Cortex of kidney (tissue), 1 donor: ENCODE measurements at regions not wholly inside any gene's neighbourhood (a gene's known extent, or its start where the extent isn't known, plus 50 kb on each side); places are given as distances from the start of the nearest gene placed in this dataset.
"Not testable (repeated sequence)": the region's sequence is repeated elsewhere in the genome, so short reads cannot be mapped to it uniquely, and the experiment has no call there.

ENCODE experiments used
- DNase-seq: peaks from one replicate; lab custom pipeline; 2025; lab: John Stamatoyannopoulos, UW

GRCh38 chr4:141346144-141346543 lies 125.4 kb downstream of the ZNF330 start:
- no peak for DNase-seq

GRCh38 chr4:141347684-141348083 lies 127.0 kb downstream of the ZNF330 start:
- no peak for DNase-seq

- no peak for DNase-seq
Measured at GRCh38 chr4:141348125-141348524, 127.4 kb downstream of the ZNF330 start.

GRCh38 chr4:141348573-141348972 lies 127.9 kb downstream of the ZNF330 start:
- DNase-seq, result no peak

- DNase-seq, result no peak
Measured at GRCh38 chr4:141349236-141349635, 128.5 kb downstream of the ZNF330 start.

GRCh38 chr4:141350122-141350905 lies 129.6 kb downstream of the ZNF330 start:
- no peak for DNase-seq

GRCh38 chr4:141352331-141352730 lies 131.6 kb downstream of the ZNF330 start:
- no peak for DNase-seq

GRCh38 chr4:141352909-141353525 lies 132.3 kb downstream of the ZNF330 start:
- no peak for DNase-seq

GRCh38 chr4:141356321-141356962 lies 135.7 kb downstream of the ZNF330 start:
- no peak for DNase-seq

GRCh38 chr4:141356963-141357335 lies 136.3 kb downstream of the ZNF330 start:
- no peak for DNase-seq

- not testable (repeated sequence) for DNase-seq
Measured at GRCh38 chr4:141368241-141368640, 147.5 kb downstream of the ZNF330 start.

- DNase-seq, result no peak
Measured at GRCh38 chr4:141371206-141371605, 150.5 kb downstream of the ZNF330 start.

- no peak for DNase-seq
Measured at GRCh38 chr4:141375855-141376254, 155.2 kb downstream of the ZNF330 start.

- DNase-seq, result peak; percentile 6
Measured at GRCh38 chr4:141376769-141377168, 156.1 kb downstream of the ZNF330 start.

GRCh38 chr4:141387299-141387698 lies 166.6 kb downstream of the ZNF330 start:
- DNase-seq, result no peak

- DNase-seq, result no peak
Measured at GRCh38 chr4:141388481-141388880, 167.8 kb downstream of the ZNF330 start.

- no peak for DNase-seq
Measured at GRCh38 chr4:141389649-141390048, 169.0 kb downstream of the ZNF330 start.

GRCh38 chr4:141390571-141390970 lies 169.9 kb downstream of the ZNF330 start:
- DNase-seq, result no peak

- no peak for DNase-seq
Measured at GRCh38 chr4:141391293-141391692, 170.6 kb downstream of the ZNF330 start.

GRCh38 chr4:141391771-141392170 lies 171.1 kb downstream of the ZNF330 start:
- no peak for DNase-seq

GRCh38 chr4:141395246-141395830 lies 174.6 kb downstream of the ZNF330 start:
- DNase-seq, result no peak

GRCh38 chr4:141395919-141396318 lies 175.2 kb downstream of the ZNF330 start:
- no peak for DNase-seq

GRCh38 chr4:141402712-141403111 lies 182.0 kb downstream of the ZNF330 start:
- no peak for DNase-seq
